GM18907 (cell line): ENCODE measurements at regions not wholly inside any gene's neighbourhood (a gene's known extent, or its start where the extent isn't known, plus 50 kb on each side); places are given as distances from the start of the nearest gene placed in this dataset.
"Not testable (repeated sequence)": the region's sequence is repeated elsewhere in the genome, so short reads cannot be mapped to it uniquely, and the experiment has no call there.

Experiments
- ATAC-seq: cut with Tn5 transposase; IDR thresholded peaks from one replicate; pipeline ENCODE4 v1.9.1; 2021; ENCODE audit warnings: mild to moderate bottlenecking, moderate library complexity; ENCODE audit not compliant: unreplicated experiment

DNA sequence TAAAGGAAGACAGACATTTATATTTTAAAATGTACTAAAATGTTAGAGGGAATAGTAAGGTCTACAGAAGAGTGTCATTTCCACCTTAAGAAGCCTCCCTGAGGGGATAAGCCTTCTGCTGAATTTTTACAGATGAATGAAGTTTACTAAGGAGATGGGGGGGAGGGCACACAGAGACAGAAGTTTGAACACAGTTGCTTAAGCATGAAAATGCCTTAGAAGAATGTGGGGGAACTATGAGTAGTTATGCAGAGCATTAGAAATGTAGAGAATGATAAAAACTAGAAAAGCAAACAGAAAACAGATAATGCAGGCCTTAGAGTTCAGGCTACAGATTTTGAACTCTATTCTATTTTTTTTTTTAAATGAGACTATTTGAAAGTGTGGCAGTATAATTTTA, 232.2 kb upstream of the VLDLR start:
- no peak for ATAC-seq

DNA sequence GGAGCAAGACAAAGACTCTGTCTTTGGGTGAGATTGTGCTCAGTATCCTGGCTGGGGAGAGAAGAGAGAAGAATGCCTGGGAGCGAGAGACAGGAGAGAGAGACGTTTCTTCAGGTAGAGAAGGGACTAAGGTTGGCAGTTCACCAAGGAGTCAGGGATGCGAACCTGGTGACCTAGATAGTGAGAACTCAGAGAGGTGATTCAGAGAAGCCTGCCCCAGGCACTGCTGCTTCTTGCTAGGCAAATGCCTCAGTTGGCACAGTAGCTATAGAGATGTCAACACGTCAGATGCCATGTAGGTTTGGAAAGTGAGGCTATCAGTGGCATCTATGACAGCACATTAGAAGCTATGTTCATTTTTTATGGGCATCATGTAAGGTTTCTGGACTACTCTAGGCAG, 231.6 kb upstream of the VLDLR start:
- no peak for ATAC-seq

DNA sequence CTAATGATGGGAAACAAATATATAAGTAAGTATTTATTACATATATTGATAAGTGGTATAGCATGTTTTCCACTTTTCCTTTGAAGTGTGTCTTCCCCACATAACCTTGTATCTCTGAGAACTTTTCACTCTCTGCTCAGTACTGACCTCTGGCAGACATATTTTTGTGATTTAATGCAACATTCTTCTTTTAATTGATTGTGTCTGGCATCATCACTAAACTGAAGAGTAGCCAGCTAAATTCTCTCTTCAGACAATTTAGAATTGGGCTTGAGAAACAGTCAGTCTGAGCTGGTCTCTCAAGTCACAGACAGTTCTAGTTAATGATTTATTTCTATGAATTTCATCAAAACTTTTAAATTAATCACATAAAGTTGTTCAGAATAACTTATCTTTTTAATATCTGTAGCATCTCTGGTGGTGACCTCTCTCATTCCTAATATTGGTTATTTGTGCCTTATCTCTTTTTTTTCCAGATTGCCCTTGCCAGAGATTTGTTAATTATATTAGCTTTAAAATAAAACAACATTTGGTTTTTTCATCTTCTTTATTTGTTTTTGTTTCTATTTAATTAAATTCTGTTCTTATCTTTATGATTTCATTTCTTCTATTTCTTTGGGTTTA, 230.0 kb upstream of the VLDLR start:
- not testable (repeated sequence) for ATAC-seq

DNA sequence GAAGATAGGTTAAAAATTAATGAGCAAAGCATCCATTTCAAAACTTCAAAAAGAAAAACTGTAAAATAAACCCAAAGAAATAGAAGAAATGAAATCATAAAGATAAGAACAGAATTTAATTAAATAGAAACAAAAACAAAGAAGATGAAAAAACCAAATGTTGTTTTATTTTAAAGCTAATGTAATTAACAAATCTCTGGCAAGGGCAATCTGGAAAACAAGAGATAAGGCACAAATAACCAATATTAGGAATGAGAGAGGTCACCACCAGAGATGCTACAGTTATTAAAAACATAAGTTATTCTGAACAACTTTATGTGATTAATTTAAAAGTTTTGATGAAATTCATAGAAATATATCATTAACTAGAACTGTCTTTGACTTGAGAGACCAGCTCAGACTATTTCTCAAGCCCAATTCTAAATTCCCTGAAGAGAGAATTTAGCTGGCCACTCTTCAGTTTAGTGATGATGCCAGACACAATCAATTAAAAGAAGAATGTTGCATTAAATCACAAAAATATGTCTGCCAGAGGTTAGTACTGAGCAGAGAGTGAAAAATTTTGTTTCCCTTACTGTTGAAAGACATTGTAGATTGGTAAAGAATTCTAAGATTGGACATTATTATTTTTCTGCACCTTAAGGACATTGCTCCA, 227.4 kb upstream of the VLDLR start:
- not testable (repeated sequence) for ATAC-seq

DNA sequence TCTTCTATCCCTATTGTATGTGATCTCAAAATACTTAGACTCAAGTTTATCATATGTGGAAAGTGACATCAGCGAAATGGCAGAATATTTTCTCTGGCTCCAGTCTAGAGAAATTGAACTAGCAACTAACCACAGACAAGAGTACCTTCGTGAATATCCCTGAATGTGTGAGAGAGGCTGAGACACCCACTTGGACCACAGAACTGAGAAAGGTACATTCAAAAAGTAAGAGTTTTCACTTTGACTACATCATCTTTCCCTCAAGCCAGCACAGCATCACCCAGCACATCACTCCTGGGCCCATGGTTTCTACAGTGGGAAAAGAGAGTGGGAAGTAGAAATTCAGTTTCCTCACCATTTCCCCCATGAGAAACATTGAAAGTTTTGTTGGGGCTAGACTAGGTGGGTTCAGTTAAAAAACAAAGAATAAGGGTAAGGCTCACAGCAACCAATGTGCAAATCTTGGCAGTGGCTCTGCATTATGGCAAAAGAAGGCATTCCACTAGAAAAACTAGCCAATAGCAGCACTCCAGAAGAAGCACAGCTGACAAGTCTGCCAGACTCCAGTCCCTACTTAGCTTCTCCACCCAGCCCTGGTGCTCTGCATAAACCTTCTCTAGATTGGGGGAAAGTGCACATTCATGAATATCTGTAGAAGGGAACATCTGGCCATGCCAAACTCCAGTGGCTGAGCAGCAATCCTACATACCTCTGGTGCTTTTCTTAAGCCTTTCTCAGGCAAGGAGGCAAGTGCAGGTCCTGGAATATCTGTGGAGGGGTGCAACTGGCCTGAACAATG, 225.6 kb upstream of the VLDLR start:
- ATAC-seq, result no peak

DNA sequence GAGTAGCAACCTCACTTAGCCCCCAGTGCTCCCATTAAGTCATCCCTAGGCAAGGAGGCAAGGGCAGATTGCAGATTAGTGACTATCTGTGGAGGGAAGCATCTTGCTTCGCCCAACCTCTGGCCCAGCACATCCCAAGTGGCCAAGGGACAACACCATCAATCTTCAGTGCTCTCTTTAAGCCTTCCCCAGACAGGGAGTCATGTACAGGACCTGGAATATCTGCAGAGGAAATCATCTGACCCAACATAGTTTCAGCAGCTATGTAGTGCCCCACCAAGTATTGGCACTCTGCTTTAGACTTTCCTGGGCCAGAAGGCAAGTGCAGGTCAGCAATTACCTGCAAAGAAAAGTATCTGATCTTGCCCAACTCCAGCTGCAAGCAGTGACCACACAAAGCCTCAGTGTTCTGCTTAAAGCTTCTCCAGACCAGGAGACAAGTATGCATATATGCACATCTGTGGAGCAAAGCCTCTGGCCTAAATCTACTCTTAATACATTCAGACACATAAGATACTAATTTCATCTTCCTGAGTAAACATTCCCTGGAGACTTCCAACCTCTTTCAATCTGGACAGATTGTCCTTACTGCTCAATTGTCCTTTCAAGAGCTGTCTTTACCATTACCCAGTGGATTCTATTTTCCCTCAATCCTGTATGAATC, 224.8 kb upstream of the VLDLR start:
- ATAC-seq, result no peak

DNA sequence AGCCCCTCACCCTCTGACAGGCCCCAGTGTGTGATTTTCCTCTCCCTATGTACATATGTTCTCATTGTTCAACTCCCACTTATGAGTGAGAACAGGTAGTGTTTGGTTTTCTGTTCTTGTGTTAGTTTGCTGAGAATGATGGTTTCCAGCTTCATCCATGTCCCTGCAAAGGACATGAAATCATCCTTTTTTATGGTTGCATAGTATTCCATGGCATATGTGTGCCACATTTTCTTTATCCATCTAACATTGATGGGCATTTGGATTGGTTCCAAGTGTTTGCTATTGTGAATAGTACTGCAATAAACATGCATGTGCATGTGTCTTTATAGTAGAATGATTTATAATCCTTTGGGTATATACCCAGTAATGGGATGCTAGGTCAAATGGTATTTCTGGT, 223.7 kb upstream of the VLDLR start:
- not testable (repeated sequence) for ATAC-seq

DNA sequence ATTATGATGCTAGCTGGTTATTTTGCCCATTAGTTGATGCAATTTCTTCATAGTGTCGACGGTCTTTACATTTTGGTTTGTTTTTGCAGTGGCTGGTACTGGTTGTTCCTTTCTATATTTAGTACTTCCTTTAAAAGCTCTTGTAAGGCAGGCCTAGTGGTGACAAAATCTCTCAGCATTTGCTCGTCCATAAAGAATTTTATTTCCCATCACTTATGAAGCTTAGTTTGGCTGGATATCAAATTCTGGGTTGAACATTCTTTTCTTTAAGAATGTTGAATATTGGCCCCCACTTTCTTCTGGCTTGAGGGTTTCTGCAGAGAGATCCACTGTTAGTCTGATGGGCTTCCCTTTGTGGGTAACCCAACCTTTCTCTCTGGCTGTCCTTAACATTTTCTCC, 219.8 kb upstream of the VLDLR start:
- ATAC-seq, result not testable (repeated sequence)

DNA sequence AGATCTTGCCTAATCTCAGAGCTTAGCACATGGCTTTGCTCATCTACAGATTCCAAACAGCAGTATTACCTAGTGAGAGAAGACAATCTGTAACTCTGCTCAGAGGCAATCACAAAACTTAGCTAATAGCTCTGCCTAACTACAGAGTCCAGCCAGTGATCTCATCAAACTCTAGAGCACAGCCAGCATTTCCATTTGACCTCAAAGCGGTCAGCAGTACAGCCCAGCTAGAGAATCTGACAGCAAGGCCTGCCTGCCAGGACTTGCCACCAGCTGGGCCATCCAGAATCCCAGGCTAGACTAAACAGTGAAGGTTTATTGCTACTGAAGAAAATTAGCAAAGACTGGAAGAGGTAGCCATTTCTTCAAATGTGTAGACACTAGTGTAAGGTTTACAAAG, 217.9 kb upstream of the VLDLR start:
- ATAC-seq, result no peak

DNA sequence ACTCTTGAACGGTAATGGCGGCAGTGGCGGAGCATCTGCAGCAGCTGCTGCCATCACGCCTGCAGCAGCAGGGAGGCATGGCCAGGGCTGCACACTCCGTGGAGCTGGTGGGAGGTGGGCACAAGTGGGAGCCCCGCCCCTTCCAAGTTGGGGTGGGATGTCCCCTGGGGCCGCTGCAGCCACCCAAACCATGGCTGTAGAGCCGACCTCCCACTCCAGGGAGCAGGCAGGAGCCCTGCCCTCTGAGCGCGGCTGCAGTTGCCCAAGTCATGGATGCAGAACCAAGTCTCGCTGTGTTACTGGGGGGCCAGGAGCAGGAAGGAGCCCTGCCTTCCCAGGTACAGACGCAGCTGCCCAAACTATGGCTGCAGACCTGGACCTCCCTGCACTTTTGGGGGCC, 215.3 kb upstream of the VLDLR start:
- no peak for ATAC-seq

DNA sequence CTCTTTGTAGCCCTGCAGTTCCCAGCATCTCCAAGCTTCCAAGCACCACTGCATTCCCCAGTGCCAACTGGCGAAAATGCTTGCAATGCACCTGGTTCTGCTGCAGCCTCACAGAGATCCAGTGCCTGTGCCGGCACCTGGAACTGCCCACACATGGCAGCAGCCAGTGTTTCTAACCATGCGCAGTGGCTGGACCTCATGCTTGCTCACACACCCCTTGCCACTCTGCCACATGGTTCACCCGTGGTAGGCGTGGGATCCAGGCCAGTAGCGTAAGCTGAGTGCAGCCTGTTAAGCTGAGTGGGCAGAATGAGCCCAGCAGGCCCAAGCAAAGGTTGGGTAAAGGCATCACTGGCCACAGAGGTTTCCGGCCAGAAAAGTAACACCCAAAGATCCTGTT, 214.1 kb upstream of the VLDLR start:
- ATAC-seq, result no peak

DNA sequence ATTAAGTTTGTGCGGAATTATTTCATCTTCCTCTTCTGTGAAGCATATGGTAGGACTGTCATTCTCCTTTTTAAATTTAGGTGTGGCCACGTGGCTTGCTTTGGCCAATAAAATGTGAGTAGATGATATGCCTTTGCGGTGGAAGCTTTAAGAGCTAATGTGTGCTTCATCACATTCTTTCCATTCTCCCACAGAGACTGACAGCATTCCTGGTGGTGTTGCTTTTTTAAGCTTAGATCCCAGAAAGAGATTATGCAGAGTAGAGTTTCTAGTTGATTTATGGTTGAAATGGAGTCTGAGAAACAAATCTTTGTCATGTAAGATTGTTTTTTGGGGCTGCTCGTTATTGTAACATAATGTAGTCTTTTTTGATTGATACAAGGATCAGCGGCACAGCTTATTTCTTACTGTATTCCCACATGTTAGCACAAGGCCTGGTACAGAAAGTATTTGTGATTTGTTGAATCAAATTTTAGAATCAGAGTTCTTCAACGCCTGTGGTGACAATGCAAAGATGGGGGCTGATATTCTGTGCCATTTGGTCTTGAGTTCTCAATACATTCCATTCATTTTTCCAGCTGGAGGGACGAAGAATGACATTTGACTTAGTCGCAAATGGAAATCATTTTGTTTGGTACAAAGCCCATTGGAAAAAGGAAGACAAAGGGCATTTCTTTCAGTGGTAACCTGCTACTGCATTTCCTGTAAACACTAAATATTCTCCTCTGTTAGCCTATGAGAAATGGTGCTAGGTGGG, 209.9 kb upstream of the VLDLR start:
- ATAC-seq, result no peak

DNA sequence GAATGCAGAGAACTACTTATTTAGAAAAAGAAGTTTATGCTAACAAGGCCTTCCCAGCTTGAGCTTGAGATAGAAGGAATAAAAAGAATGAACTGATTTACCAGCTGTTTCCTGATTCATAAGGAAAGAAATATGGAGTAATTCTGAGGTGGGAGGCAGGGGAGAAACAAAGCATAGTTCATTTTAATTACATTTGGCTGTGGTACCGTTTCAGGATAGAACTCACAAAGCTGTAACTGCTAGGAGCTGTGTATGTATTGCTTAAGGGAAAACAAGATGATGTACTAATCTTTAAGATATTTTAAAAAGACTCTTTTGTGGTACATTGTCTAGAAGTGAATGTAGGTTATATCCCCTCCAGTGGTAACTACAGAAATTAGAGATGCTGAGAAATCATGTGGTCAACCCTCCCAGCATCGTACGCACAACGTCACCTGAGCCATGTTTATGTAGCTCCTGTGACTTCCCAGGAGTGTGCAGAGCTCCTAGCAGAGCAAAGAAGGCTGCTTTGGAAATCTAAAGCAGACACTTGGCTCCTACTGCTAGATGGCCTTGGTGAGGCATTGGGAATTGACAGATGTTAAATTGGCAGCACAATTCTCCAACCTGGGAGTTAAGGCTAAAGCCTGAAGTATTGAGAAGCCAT, 208.3 kb upstream of the VLDLR start:
- ATAC-seq, result no peak

DNA sequence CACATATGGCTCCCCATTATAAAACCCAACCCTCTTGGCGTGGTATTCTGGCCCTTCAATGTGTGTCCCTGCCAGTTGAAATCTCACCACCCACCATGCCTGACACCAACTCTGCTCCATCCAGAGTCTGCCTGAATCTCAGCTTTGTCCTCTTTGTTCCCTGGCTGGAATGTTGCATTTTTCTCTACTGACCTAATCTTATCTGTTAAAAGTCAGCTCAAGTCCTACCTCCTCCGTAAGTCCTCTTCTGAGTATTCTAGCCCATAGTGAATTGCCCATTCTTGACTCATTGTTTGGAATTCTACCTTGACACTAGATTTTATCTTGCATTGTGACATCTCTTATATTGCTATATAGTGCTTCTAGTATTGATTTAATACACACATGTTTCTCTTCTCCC, 207.1 kb upstream of the VLDLR start:
- no peak for ATAC-seq

DNA sequence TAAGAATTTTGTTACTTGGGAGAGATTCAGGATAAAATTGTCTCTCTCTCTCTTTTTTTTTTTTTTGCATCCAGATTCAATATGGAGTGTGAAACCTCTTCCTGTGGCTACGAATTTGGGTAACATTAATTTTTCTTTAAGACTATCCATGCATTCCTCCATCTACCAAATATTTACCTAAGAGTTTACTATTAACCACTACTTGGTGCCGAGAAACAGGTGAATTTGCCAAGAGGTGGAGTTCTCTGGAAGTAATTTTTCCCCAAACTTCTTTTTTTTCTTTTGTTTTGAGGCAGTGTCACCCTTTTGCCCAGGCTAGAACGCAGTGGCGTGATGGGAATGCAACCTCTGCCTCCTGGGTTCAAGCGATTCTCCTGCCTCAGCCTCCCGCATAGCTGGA, 206.3 kb upstream of the VLDLR start:
- no peak for ATAC-seq

DNA sequence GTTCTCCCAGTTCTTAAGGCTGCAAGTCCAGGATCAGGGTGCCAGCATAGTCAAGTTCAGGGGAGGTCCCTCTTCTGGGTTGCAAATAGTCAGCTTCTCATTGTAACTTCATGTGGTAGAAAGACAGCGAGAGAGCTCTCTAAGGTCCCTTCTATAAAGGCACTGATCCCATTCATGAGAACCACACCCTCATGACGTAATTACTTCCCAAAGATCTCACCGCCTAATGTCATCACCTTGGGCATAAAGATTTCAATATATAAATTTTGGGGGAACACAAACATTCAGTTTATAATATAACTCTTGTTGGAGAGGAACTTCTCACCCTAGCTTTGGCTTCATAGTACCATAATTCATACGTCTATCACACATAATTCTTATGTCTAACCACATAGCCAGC, 203.9 kb upstream of the VLDLR start:
- no peak for ATAC-seq

DNA sequence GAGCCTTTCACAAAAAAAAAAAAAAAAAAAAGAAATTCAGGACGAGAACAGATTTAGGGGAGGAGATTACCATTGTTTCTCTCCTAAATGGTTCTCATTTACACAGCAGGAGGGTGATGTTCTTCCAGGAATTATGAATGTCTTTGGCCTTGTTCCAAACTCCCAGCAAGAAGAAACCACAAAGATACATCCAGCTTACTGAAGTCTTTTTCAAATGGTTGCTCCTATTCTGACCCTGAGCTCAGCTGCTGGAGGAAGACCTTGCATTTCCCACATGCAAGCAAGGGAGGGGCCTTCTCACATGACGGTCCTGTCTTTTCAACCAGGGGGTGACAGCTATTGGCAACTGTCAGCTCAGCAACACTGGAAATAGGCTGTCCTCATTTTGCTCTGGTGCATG, 203.0 kb upstream of the VLDLR start:
- ATAC-seq, result no peak

DNA sequence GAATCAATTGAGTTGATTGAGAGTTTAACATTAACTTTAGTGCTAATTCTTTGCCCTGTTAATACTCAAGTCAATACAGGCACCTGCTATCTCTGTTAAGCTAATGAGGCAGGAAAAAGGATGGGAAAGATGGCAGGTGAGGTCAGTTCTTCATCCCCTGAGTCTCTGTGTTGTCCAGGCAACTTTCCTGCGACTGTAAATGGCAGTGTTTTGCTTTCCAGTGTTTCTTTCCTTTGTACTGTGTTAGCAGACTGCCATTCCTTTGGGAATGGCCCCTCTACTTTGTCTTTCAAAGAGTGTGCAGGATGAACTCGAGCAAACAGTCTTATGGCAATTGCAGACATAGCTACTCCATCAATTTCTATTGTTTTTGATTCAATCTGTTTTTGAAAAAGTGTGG, 202.2 kb upstream of the VLDLR start:
- ATAC-seq, result no peak

DNA sequence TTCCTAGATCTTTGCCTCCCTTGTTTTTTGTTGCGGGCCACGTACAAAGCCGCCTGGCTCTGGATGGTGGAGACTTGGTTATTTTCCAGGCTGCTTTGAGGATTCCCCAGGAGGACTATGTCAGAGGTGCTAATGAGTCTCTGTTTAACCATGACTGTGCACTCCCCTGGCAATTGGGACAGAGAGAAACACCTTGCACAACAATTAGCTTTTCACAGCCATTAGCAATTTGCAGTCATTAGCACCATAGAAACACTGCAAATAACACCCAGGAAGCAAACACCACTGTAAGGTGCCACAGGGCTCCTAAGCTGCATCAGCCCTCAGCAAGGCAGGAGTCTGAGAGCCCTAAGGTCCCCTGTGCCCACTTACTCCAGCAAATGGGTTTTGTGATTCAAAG, 201.0 kb upstream of the VLDLR start:
- ATAC-seq, result no peak

DNA sequence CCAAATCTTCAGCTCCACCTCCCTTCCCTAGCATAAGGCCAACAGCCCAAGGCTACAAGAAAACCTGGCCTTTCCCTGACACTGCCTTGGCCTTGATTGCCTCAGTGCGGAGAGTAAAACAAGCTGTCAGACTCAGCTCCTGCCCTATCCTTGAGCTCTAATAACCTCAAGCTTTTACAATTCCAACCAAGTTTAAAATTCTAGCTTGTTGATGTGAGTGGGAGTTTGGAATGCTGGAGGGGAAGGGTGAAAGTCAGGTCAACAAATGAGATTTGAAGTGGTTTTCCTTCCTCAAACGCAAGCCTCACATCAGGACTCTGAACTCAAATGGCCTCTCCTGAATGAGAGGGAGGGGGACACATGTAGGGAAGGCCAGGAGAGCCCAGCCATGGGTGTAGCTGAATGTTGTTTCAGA, 197.0 kb upstream of the VLDLR start:
- no peak for ATAC-seq
